Stomach (tissue), 8 donors: ENCODE measurements at regions not wholly inside any gene's neighbourhood (a gene's known extent, or its start where the extent isn't known, plus 50 kb on each side); places are given as distances from the start of the nearest gene placed in this dataset.

Experiments
- DNase-seq, 2 donors: peaks; one replicate each; pipeline versions ENCODE4 v3.0.0 to v3.0.0-alpha.2; 2013 to 2019
- H3K27ac ChIP-seq, 5 donors: fragments of 200-600 bp in 4 of 5; sonication (generic) in 4 of 5; one replicate each; pipeline ENCODE4 v1.5.1; 2013 to 2019; ENCODE audit warnings: mild to moderate bottlenecking in 1 of 5, moderate library complexity in 1 of 5
- H3K27me3 ChIP-seq, 3 donors: fragments of 200-600 bp; sonication (generic); one replicate each; pipeline ENCODE4 v1.5.1; 2017 to 2019; ENCODE audit warnings: mixed run types in 1 of 3
- H3K36me3 ChIP-seq, 4 donors: fragments of 200-600 bp; sonication (generic); 1 replicate in 3 of 4; 2 replicates in 1 of 4; pipeline ENCODE4 v1.5.1; 2016 to 2019
- H3K4me1 ChIP-seq, 4 donors: fragments of 200-600 bp; sonication (generic); one replicate each; pipeline ENCODE4 v1.5.1; 2016 to 2019
- H3K4me3 ChIP-seq, 4 donors: fragments of 200-600 bp; sonication (generic) in 3 of 4; one replicate each; pipeline ENCODE4 v1.5.1; 2016 to 2019; ENCODE audit warnings: mild to moderate bottlenecking in 1 of 4
- H3K9me3 ChIP-seq, 4 donors: fragments of 200-600 bp; sonication (generic); one replicate each; pipeline ENCODE4 v1.5.1; 2016 to 2019
- EP300 ChIP-seq: sonication (generic); formaldehyde crosslinking; IDR thresholded peaks from one replicate; pipeline ENCODE4 v1.6.1; 2017; ENCODE audit warnings: antibody characterized with exemption
- POLR2A ChIP-seq, 4 donors: fragments of 450-650 bp; IDR thresholded peaks; one replicate each; pipeline ENCODE4 v1.6.1; 2016; ENCODE audit warnings: antibody characterized with exemption in 4 of 4, control low read depth in 2 of 4, mild to moderate bottlenecking in 1 of 4, moderate library complexity in 1 of 4
- POLR2AphosphoS5 ChIP-seq, 3 donors: sonication (generic); formaldehyde crosslinking; IDR thresholded peaks; one replicate each; pipeline ENCODE4 v1.6.1; 2016; ENCODE audit warnings: antibody characterized with exemption in 3 of 3
- WGBS, 5 donors: extraction: QIAGEN DNeasy Blood & Tissue Kit in 3 of 5; methylation state at CpG; one replicate each; pipeline versions ENCODE4 v1.1.5 to v1.1.7; 2013 to 2018; 5-methylcytosine and 5-hydroxymethylcytosine counted together
- intact Hi-C: fragments of 100-400 bp; cut with DNase I; formaldehyde crosslinking; loops from one replicate; pipeline ENCODE4 v1.15.1; 2023; ENCODE audit warnings: low total_unique reads
- TF ChIP-seq, protein P1 (sequence below), 7 experiments: fragments of 450-650 bp in 4 of 7; fragments of 200-600 bp in 3 of 7; sonication (generic) in 3 of 7; IDR thresholded peaks; one replicate each; pipeline ENCODE4 v1.5.1; 2016 to 2019; ENCODE audit warnings: antibody characterized with exemption in 7 of 7, control low read depth in 2 of 7, mild to moderate bottlenecking in 1 of 7
- donor health status: healthy with polysubstance abuse.
- donor health status: Bipolar disorder and iron deficiency.
- donor health status: healthy.

DNA sequence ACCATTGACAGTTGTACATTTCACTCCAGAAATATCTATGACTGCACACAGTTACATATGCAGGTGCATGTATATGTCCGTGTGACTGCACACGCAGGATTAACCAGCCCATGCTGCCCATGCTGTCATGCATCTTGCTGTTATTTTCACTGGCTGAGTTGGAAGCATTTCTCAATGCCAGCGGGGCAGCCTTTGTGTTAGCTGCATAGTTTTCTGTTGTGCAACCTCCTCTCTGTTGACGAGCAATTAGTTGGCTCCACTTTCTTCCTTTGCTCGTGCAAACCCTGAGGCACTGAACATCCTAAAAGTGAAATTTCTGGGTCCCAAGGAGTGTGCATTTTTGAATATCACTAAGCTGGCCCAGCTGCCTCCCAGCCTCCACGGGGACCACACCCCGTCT, 133.4 kb upstream of the GLI2 start:
- H3K4me3 ChIP-seq: no peak overlapping the region
- H3K36me3 ChIP-seq: no peaks in the 10 kb centered on the region
- no peaks in the 10 kb centered on the region for H3K4me1 ChIP-seq
- H3K27me3 ChIP-seq: peaks cover 0 to 22% (median 0%) of the 10 kb centered on the region in 3 donors
- WGBS, 5 donors: 89 to 93% (median 91%) methylated on average over 7 of the region's 7 CpGs
- intact Hi-C loops: no loop called here
- no peak overlapping the region for H3K27ac ChIP-seq
- H3K9me3 ChIP-seq: no peaks in the 10 kb centered on the region
- DNase-seq: no peak
- TF ChIP-seq, protein P1, sequence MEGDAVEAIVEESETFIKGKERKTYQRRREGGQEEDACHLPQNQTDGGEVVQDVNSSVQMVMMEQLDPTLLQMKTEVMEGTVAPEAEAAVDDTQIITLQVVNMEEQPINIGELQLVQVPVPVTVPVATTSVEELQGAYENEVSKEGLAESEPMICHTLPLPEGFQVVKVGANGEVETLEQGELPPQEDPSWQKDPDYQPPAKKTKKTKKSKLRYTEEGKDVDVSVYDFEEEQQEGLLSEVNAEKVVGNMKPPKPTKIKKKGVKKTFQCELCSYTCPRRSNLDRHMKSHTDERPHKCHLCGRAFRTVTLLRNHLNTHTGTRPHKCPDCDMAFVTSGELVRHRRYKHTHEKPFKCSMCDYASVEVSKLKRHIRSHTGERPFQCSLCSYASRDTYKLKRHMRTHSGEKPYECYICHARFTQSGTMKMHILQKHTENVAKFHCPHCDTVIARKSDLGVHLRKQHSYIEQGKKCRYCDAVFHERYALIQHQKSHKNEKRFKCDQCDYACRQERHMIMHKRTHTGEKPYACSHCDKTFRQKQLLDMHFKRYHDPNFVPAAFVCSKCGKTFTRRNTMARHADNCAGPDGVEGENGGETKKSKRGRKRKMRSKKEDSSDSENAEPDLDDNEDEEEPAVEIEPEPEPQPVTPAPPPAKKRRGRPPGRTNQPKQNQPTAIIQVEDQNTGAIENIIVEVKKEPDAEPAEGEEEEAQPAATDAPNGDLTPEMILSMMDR (IDR thresholded peaks at IDR 0.05): no peak
- TF ChIP-seq EP300 (no peak), POLR2AphosphoS5 (IDR thresholded peaks at IDR 0.05) (no peak), POLR2A (IDR thresholded peaks at IDR 0.05) (no peak)

DNA sequence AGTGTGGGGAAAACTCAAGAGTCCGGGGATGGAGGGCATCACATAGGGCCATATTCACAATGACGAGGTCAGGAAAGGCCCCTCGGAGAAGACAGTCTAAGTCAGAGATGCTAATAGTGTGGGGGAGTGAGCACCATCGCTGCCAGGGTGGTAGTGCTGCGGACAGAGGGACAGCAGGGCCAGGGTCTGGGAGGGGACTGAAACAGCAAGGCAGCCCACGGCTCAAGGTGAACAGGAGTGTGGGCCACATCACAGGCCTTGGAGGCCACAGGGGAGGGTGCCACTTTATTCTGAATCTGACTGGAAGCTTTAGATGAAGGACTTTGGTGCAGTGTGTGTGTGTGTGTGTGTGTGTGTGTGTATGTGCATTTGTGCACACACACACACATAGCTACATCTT, 130.9 kb upstream of the GLI2 start:
- no peak for TF ChIP-seq POLR2AphosphoS5 (IDR thresholded peaks at IDR 0.05)
- TF ChIP-seq, protein P1 (IDR thresholded peaks at IDR 0.05): no peak
- no peak for TF ChIP-seq EP300
- TF ChIP-seq POLR2A (IDR thresholded peaks at IDR 0.05): no peak
- Histone ChIP-seq H3K9me3 (no peaks in the 10 kb centered on the region), H3K36me3 (no peaks in the 10 kb centered on the region), H3K27me3 (peaks cover 0 to 31% (median 0%) of the 10 kb centered on the region in 3 donors), H3K27ac (no peak overlapping the region), H3K4me1 (no peaks in the 10 kb centered on the region), H3K4me3 (no peak overlapping the region)
- intact Hi-C loops: no loop called here
- WGBS, 5 donors: 86 to 97% (median 95%) methylated on average over 6 of the region's 6 CpGs
- DNase-seq: no peak

DNA sequence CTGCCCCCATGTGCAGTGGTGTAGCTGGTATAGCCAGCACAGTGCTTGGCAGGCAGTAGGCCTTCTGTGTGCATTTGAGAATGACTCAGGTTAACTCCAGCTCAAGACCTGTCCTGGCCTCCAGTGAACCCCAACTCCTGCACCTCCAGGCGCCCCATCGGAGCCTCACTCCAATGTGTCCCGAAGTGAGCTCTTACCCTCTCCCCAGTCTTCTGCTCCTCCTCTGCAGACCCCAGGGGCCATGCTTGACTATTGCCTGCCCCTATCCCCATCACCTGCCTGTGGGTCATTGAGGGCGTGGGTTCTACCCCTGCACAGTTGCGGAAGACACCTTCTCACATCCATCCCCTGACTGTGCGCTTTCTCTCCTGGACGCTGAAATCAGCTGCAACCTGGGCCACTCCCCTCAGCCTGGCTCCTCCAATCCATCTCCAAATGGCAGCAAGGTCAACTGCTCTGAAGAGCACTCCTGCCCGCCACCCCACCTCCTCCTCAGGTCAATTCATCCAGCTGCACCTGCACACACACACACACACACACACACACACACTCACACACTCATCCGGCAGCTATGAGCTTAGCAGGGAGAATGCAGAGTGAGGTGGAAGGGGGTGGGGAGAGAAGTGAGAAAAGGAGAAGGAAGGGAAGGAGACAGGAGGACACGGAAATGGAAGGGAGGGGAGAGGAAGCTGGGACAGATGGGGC, 130.3 kb upstream of the GLI2 start:
- intact Hi-C loops: no loop called here
- no peaks in the 10 kb centered on the region for H3K4me1 ChIP-seq

DNA sequence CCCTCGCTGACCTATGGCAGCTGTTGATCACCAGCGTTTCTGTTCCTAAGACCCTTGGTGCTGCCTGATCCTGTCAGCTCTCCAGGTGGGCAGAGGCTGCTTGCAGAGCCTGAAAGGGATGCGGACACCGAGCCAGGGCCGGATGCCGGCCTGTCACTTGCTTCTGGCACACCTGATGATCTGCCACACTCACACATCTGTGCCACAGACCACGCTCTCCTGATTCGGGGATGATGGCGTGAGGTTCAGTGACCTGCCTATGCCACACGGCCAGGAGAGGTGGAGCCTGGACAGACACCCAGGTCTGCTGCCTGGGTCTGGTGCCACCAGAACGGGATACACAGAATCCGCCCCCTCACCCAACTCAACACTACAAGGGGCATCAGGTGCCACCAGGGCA, 129.4 kb upstream of the GLI2 start:
- TF ChIP-seq POLR2AphosphoS5 (IDR thresholded peaks at IDR 0.05) (no peak), EP300 (no peak), POLR2A (IDR thresholded peaks at IDR 0.05) (no peak)
- TF ChIP-seq, protein P1 (IDR thresholded peaks at IDR 0.05): no peak
- Histone ChIP-seq H3K36me3 (no peaks in the 10 kb centered on the region), H3K27me3 (peaks cover 0 to 31% (median 0%) of the 10 kb centered on the region in 3 donors), H3K9me3 (no peaks in the 10 kb centered on the region), H3K4me1 (no peaks in the 10 kb centered on the region), H3K27ac (no peak overlapping the region), H3K4me3 (no peak overlapping the region)
- WGBS, 5 donors: 75 to 85% (median 82%) methylated on average over 11 to 12 of the region's 12 CpGs
- no peak for DNase-seq
- intact Hi-C loops: no loop called here

More for the DNA sequence above, 130.3 kb upstream of the GLI2 start:
- Histone ChIP-seq H3K36me3 (no peaks in the 10 kb centered on the region), H3K9me3 (no peaks in the 10 kb centered on the region), H3K27ac (no peak overlapping the region), H3K4me3 (no peak overlapping the region), H3K27me3 (peaks cover 0 to 31% (median 0%) of the 10 kb centered on the region in 3 donors)
- TF ChIP-seq, protein P1 (IDR thresholded peaks at IDR 0.05): no peak
- TF ChIP-seq POLR2A (IDR thresholded peaks at IDR 0.05) (no peak), EP300 (no peak), POLR2AphosphoS5 (IDR thresholded peaks at IDR 0.05) (no peak)
- no peak for DNase-seq
- 67 to 86% (median 75%) methylated on average over 10 of the region's 10 CpGs for WGBS, 5 donors
